Body of pancreas (tissue), 4 donors: ENCODE measurements at regions not wholly inside any gene's neighbourhood (a gene's known extent, or its start where the extent isn't known, plus 50 kb on each side); places are given as distances from the start of the nearest gene placed in this dataset.

Experiments
- CTCF ChIP-seq, 7 experiments: fragments of 450-650 bp in 4 of 7; fragments of 200-600 bp in 3 of 7; sonication (generic) in 3 of 7; IDR thresholded peaks; one replicate each; pipeline ENCODE4 v1.5.1; 2016 to 2019; ENCODE audit warnings: antibody characterized with exemption in 7 of 7
- POLR2A ChIP-seq, 3 donors: fragments of 450-650 bp; IDR thresholded peaks; one replicate each; pipeline ENCODE4 v1.6.1; 2016; ENCODE audit warnings: antibody characterized with exemption in 3 of 3, mild to moderate bottlenecking in 2 of 3

- TF ChIP-seq CTCF (IDR thresholded peaks at IDR 0.05) (no peak), POLR2A (IDR thresholded peaks at IDR 0.05) (no peak)
Observed at GRCh38 chr1:201695607-201696006, 133.3 kb upstream of the IPO9 start.
